SU-DHL-6 (cell line): ENCODE measurements at regions not wholly inside any gene's neighbourhood (a gene's known extent, or its start where the extent isn't known, plus 50 kb on each side); places are given as distances from the start of the nearest gene placed in this dataset.

Experiments used
- H2AFZ ChIP-seq: fragments of 200-600 bp; sonication (generic); 2 replicates; pipeline ENCODE4 v1.6.1; 2014; ENCODE audit warnings: low read depth, mild to moderate bottlenecking, moderate library complexity, mixed read lengths, antibody characterized with exemption, low read length; ENCODE audit not compliant: severe bottlenecking
- H3F3A ChIP-seq: fragments of 200-600 bp; shearing (Covaris generic); 2 replicates; pipeline ENCODE4 v1.6.0; 2016; ENCODE audit warnings: antibody characterized with exemption, mild to moderate bottlenecking; ENCODE audit not compliant: insufficient read depth
- H3K27ac ChIP-seq: fragments of 200-600 bp; sonication (generic); 2 replicates; pipeline ENCODE4 v1.5.1; 2016; ENCODE audit warnings: low read depth, mild to moderate bottlenecking, low read length, moderate library complexity, mixed read lengths
- H3K27me3 ChIP-seq: fragments of 200-600 bp; sonication (generic), shearing (Covaris generic); 2 replicates; pipeline ENCODE4 v1.6.0; 2014; ENCODE audit warnings: mild to moderate bottlenecking, low read length
- H3K36me3 ChIP-seq: fragments of 200-600 bp; sonication (generic); 2 replicates; pipeline ENCODE4 v1.6.1; 2014; ENCODE audit warnings: mild to moderate bottlenecking, low read length, mixed read lengths
- H3K4me2 ChIP-seq: fragments of 300-600, 200-600 bp; shearing (Covaris generic), sonication (generic); 2 replicates; pipeline ENCODE4 v1.6.0; 2014; ENCODE audit warnings: low read length, low read depth, mild to moderate bottlenecking; ENCODE audit not compliant: poor library complexity, severe bottlenecking
- H3K4me3 ChIP-seq: fragments of 200-600 bp; sonication (generic); 2 replicates; pipeline ENCODE4 v1.5.1; 2014; ENCODE audit warnings: antibody characterized with exemption, low read length, mild to moderate bottlenecking, mixed read lengths; ENCODE audit not compliant: insufficient read depth, poor library complexity, severe bottlenecking
- H3K79me2 ChIP-seq: fragments of 200-600 bp; sonication (generic); 2 replicates; pipeline ENCODE4 v1.6.1; 2014; ENCODE audit warnings: mild to moderate bottlenecking, low read length, moderate library complexity; ENCODE audit not compliant: insufficient read depth
- H3K9ac ChIP-seq: fragments of 200-600 bp; sonication (generic); 2 replicates; pipeline ENCODE4 v1.7.0; 2014; ENCODE audit warnings: mild to moderate bottlenecking, low read length
- H3K9me2 ChIP-seq: fragments of 200-600 bp; sonication (generic); replicated peaks from 2 replicates; pipeline ENCODE4 v1.6.1; 2014; ENCODE audit warnings: low read length; ENCODE audit not compliant: insufficient read depth
- H3K9me3 ChIP-seq: fragments of 200-600 bp; sonication (generic); 2 replicates; pipeline ENCODE4 v1.6.1; 2014; ENCODE audit warnings: low read length, mixed read lengths; ENCODE audit not compliant: insufficient read depth
- H4K20me1 ChIP-seq: fragments of 200-600 bp; sonication (generic); 2 replicates; pipeline ENCODE4 v1.6.1; 2014; ENCODE audit warnings: low read depth, mild to moderate bottlenecking, antibody characterized with exemption, low read length, moderate library complexity, mixed read lengths
- CTCF ChIP-seq: fragments of 200-600 bp; sonication (generic); IDR thresholded peaks from one replicate; pipeline ENCODE4 v1.5.1; 2017; ENCODE audit warnings: antibody characterized with exemption, mild to moderate bottlenecking, low read length, moderate library complexity; ENCODE audit not compliant: insufficient read depth, poor library complexity, severe bottlenecking
- EZH2phosphoT487 ChIP-seq: fragments of 200-600 bp; sonication (generic), shearing (Covaris generic); conservative IDR thresholded peaks from 2 replicates; pipeline ENCODE4 v1.6.1; 2018; ENCODE audit warnings: mild to moderate bottlenecking, antibody characterized with exemption, low read length, moderate library complexity, mixed read lengths

- no peak overlapping the region for H3K4me3 ChIP-seq
Measured at GRCh38 chr12:19938031-19938430, 430.3 kb upstream of the PDE3A start.

GRCh38 chr12:19938491-19938890, 429.8 kb upstream of the PDE3A start:
- Histone ChIP-seq H3K4me2 (no peak overlapping the region), H3K9ac (no peak overlapping the region), H4K20me1 (no peaks in the 10 kb centered on the region), H3K79me2 (no peaks in the 10 kb centered on the region), H3K9me3 (no peaks in the 10 kb centered on the region), H3K36me3 (no peaks in the 10 kb centered on the region), H3K27ac (no peak overlapping the region), H3K27me3 (no peaks in the 10 kb centered on the region), H3K4me3 (no peak overlapping the region), H3K9me2 (no peaks in the 10 kb centered on the region), H2AFZ (no peak overlapping the region), H3F3A (no peaks in the 10 kb centered on the region)
- TF ChIP-seq EZH2phosphoT487 (no peak), CTCF (no peak)

More at GRCh38 chr12:19938031-19938430, 430.3 kb upstream of the PDE3A start:
- H3K36me3 ChIP-seq, result no peaks in the 10 kb centered on the region
- TF ChIP-seq EZH2phosphoT487 (no peak), CTCF (no peak)
- no peaks in the 10 kb centered on the region for H3K27me3 ChIP-seq
- H3K27ac ChIP-seq, result no peak overlapping the region
- H3K4me2 ChIP-seq, result no peak overlapping the region
- H3K9me3 ChIP-seq, result no peaks in the 10 kb centered on the region
- H3K79me2 ChIP-seq, result no peaks in the 10 kb centered on the region
- H3F3A ChIP-seq, result no peaks in the 10 kb centered on the region
- H3K9me2 ChIP-seq, result no peaks in the 10 kb centered on the region
- no peak overlapping the region for H3K9ac ChIP-seq
- no peaks in the 10 kb centered on the region for H4K20me1 ChIP-seq
- H2AFZ ChIP-seq, result no peak overlapping the region

DNA sequence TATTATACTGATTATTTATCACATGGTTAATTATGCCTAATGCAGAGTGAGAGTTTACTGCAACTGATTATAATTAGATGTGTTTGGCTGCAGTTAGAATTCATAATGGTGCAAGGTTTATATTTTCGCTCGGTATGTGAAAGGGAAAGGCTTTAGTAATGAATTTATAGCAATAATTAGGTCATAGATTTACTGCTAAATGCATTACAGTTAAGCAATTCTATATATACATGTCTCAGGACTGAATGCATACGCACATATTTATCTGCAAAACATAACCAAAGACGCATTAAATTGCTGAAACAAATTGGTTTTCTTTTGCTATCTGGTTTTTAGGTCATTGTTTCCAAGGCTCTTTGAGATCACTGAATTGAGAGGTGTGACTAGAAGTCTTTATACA, 428.1 kb upstream of the PDE3A start:
- Histone ChIP-seq H3K36me3 (no peaks in the 10 kb centered on the region), H3K4me2 (no peak overlapping the region), H3K9ac (no peak overlapping the region), H3K27ac (no peak overlapping the region), H3K9me3 (no peaks in the 10 kb centered on the region), H3K27me3 (no peaks in the 10 kb centered on the region), H4K20me1 (no peaks in the 10 kb centered on the region), H2AFZ (no peak overlapping the region), H3F3A (no peaks in the 10 kb centered on the region), H3K4me3 (no peak overlapping the region), H3K79me2 (no peaks in the 10 kb centered on the region), H3K9me2 (no peaks in the 10 kb centered on the region)
- TF ChIP-seq CTCF (no peak), EZH2phosphoT487 (no peak)
